Parathyroid adenoma (tissue), 2 donors: ENCODE measurements at regions not wholly inside any gene's neighbourhood (a gene's known extent, or its start where the extent isn't known, plus 50 kb on each side); places are given as distances from the start of the nearest gene placed in this dataset.

Experiments used
- H2AFZ ChIP-seq: fragments of 300-600 bp; sonication (generic); one replicate; pipeline ENCODE4 v1.7.0; 2017; ENCODE audit warnings: antibody characterized with exemption, mild to moderate bottlenecking
- H3K27ac ChIP-seq: fragments of 300-600 bp; sonication (generic); one replicate; pipeline ENCODE4 v1.7.0; 2017
- H3K27me3 ChIP-seq: fragments of 300-600 bp; sonication (generic); one replicate; pipeline ENCODE4 v1.7.0; 2017; ENCODE audit warnings: low read length; ENCODE audit not compliant: control insufficient read depth, insufficient read depth
- H3K36me3 ChIP-seq: fragments of 300-600 bp; sonication (generic); one replicate; pipeline ENCODE4 v1.7.0; 2017; ENCODE audit warnings: low read length; ENCODE audit not compliant: control insufficient read depth, insufficient read depth
- H3K4me1 ChIP-seq: fragments of 300-600 bp; sonication (generic); one replicate; pipeline ENCODE4 v1.7.0; 2017; ENCODE audit warnings: control low read depth
- H3K4me2 ChIP-seq: fragments of 300-600 bp; sonication (generic); one replicate; pipeline ENCODE4 v1.7.0; 2017; ENCODE audit warnings: low read length
- H3K4me3 ChIP-seq: fragments of 300-600 bp; sonication (generic); one replicate; pipeline ENCODE4 v1.7.0; 2017; ENCODE audit warnings: low read depth, low read length
- H3K79me2 ChIP-seq: fragments of 300-600 bp; sonication (generic); one replicate; pipeline ENCODE4 v1.7.0; 2017; ENCODE audit warnings: control low read depth
- H3K9ac ChIP-seq: fragments of 300-600 bp; sonication (generic); one replicate; pipeline ENCODE4 v1.7.0; 2017; ENCODE audit warnings: mild to moderate bottlenecking
- H3K9me3 ChIP-seq: fragments of 300-600 bp; sonication (generic); one replicate; pipeline ENCODE4 v1.7.0; 2017; ENCODE audit warnings: low read length; ENCODE audit not compliant: control insufficient read depth
- CTCF ChIP-seq: fragments of 300-600 bp; sonication (generic); IDR thresholded peaks from one replicate; pipeline ENCODE4 v1.7.0; 2017; ENCODE audit warnings: antibody characterized with exemption, mild to moderate bottlenecking
- donor health status: primary hyperparathyroidism.

GRCh38 chr5:113900141-113900540 lies 386.6 kb downstream of the YTHDC2 start:
- Histone ChIP-seq H3K27ac (no peak overlapping the region), H3K79me2 (no peaks in the 10 kb centered on the region), H3K9me3 (no peaks in the 10 kb centered on the region), H2AFZ (no peak overlapping the region), H3K9ac (no peak overlapping the region), H3K4me3 (no peak overlapping the region), H3K4me2 (no peak overlapping the region), H3K36me3 (no peaks in the 10 kb centered on the region), H3K4me1 (no peaks in the 10 kb centered on the region), H3K27me3 (no peaks in the 10 kb centered on the region)
- TF ChIP-seq CTCF = no peak

GRCh38 chr5:113900816-113901215 lies 387.3 kb downstream of the YTHDC2 start:
- no peak overlapping the region for H2AFZ ChIP-seq
- no peaks in the 10 kb centered on the region for H3K27me3 ChIP-seq
- H3K9ac ChIP-seq = no peak overlapping the region
- no peak overlapping the region for H3K27ac ChIP-seq
- no peaks in the 10 kb centered on the region for H3K9me3 ChIP-seq
- no peaks in the 10 kb centered on the region for H3K79me2 ChIP-seq
- H3K4me1 ChIP-seq = no peaks in the 10 kb centered on the region
- no peaks in the 10 kb centered on the region for H3K36me3 ChIP-seq
- no peak overlapping the region for H3K4me3 ChIP-seq
- TF ChIP-seq CTCF = no peak
- H3K4me2 ChIP-seq = no peak overlapping the region

- Histone ChIP-seq H3K4me1 (no peaks in the 10 kb centered on the region), H3K4me2 (no peak overlapping the region), H3K27me3 (no peaks in the 10 kb centered on the region), H2AFZ (no peak overlapping the region), H3K79me2 (no peaks in the 10 kb centered on the region), H3K36me3 (no peaks in the 10 kb centered on the region), H3K27ac (no peak overlapping the region), H3K4me3 (no peak overlapping the region), H3K9ac (no peak overlapping the region), H3K9me3 (no peaks in the 10 kb centered on the region)
- no peak for TF ChIP-seq CTCF
These were observed 388.2 kb downstream of the YTHDC2 start for GRCh38 chr5:113901718-113902117.

GRCh38 chr5:113902917-113903660 lies 389.6 kb downstream of the YTHDC2 start:
- Histone ChIP-seq H3K27ac (no peak overlapping the region), H3K36me3 (no peaks in the 10 kb centered on the region), H3K4me3 (no peak overlapping the region), H3K27me3 (no peaks in the 10 kb centered on the region), H3K9me3 (no peaks in the 10 kb centered on the region), H3K4me1 (no peaks in the 10 kb centered on the region), H3K4me2 (no peak overlapping the region), H3K79me2 (no peaks in the 10 kb centered on the region), H2AFZ (no peak overlapping the region), H3K9ac (no peak overlapping the region)
- TF ChIP-seq CTCF = no peak

GRCh38 chr5:113909782-113910181 lies 396.3 kb downstream of the YTHDC2 start:
- Histone ChIP-seq H3K9me3 (no peaks in the 10 kb centered on the region), H3K4me2 (no peak overlapping the region), H3K36me3 (no peaks in the 10 kb centered on the region), H3K27me3 (no peaks in the 10 kb centered on the region), H3K4me3 (no peak overlapping the region), H2AFZ (no peak overlapping the region), H3K79me2 (no peaks in the 10 kb centered on the region), H3K27ac (no peak overlapping the region), H3K9ac (no peak overlapping the region), H3K4me1 (no peaks in the 10 kb centered on the region)
- TF ChIP-seq CTCF = no peak
